ENCODE measurements at regions not wholly inside any gene's neighbourhood (a gene's known extent, or its start where the extent isn't known, plus 50 kb on each side); places are given as distances from the start of the nearest gene placed in this dataset.

GRCh38 chr10:132484922-132485321, 52.7 kb upstream of the INPP5A start:
- TF ChIP-seq RAD21 (IDR thresholded peaks at IDR 0.05; ENCODE audit: low read depth) (no peak), POLR2A (IDR thresholded peaks at IDR 0.05; ENCODE audit: borderline replicate concordance, extremely low read depth, insufficient read depth, insufficient read length) (no peak), SP1 (IDR thresholded peaks at IDR 0.05; ENCODE audit: low read depth) (no peak)

Data from HCT116 (cell line).